H9 (cell line): ENCODE measurements at regions not wholly inside any gene's neighbourhood (a gene's known extent, or its start where the extent isn't known, plus 50 kb on each side); places are given as distances from the start of the nearest gene placed in this dataset.

Experiments used
- DNase-seq: peaks from one replicate; pipeline ENCODE4 v3.0.0-alpha.2; 2017
- H2AFZ ChIP-seq: one replicate; pipeline ENCODE4 v1.6.1; 2013; ENCODE audit warnings: mild to moderate bottlenecking, low read length, control low read depth, moderate library complexity
- H2AK5ac ChIP-seq: 2 replicates; pipeline ENCODE4 v1.6.1; 2013; ENCODE audit warnings: low read length, control low read depth, mixed read lengths; ENCODE audit not compliant: insufficient read length
- H2BK120ac ChIP-seq: one replicate; pipeline ENCODE4 v1.6.1; 2013; ENCODE audit warnings: low read depth, mild to moderate bottlenecking, low read length, control low read depth, inconsistent platforms; ENCODE audit not compliant: poor library complexity, severe bottlenecking
- H2BK12ac ChIP-seq: 2 replicates; pipeline ENCODE4 v1.6.1; 2013; ENCODE audit warnings: low read length, control low read depth, mixed read lengths, low read depth; ENCODE audit not compliant: insufficient read length
- H2BK15ac ChIP-seq: 2 replicates; pipeline ENCODE4 v1.6.1; 2013; ENCODE audit warnings: low read depth, low read length, control low read depth
- H2BK20ac ChIP-seq: one replicate; pipeline ENCODE4 v1.6.1; 2013; ENCODE audit warnings: low read depth, mild to moderate bottlenecking, low read length, control low read depth, inconsistent platforms; ENCODE audit not compliant: poor library complexity, severe bottlenecking
- H2BK5ac ChIP-seq: 2 replicates; pipeline ENCODE4 v1.6.1; 2013; ENCODE audit warnings: low read length, control low read depth, mixed read lengths; ENCODE audit not compliant: insufficient read length
- H3K14ac ChIP-seq: 2 replicates; pipeline ENCODE4 v1.6.1; 2013; ENCODE audit warnings: low read length, control low read depth; ENCODE audit not compliant: insufficient read depth
- H3K18ac ChIP-seq: 2 replicates; pipeline ENCODE4 v1.6.1; 2013; ENCODE audit warnings: low read depth, mild to moderate bottlenecking, mixed read lengths, low read length, control low read depth; ENCODE audit not compliant: insufficient read length
- H3K23ac ChIP-seq: 2 replicates; pipeline ENCODE4 v1.6.1; 2013; ENCODE audit warnings: low read length, control low read depth, mixed read lengths, low read depth; ENCODE audit not compliant: insufficient read length
- H3K23me2 ChIP-seq: 2 replicates; pipeline ENCODE4 v1.6.1; 2013; ENCODE audit warnings: low read depth, mild to moderate bottlenecking, mixed read lengths, low read length, control low read depth; ENCODE audit not compliant: insufficient read length, poor library complexity, severe bottlenecking
- H3K27ac ChIP-seq: 2 replicates; pipeline ENCODE4 v1.5.1; 2013; ENCODE audit warnings: low read length, control low read depth, mixed read lengths, low read depth; ENCODE audit not compliant: insufficient read length
- H3K27me3 ChIP-seq: 2 replicates; pipeline ENCODE4 v1.6.1; 2013; ENCODE audit warnings: low read length, control low read depth, inconsistent platforms; ENCODE audit not compliant: insufficient read depth
- H3K4ac ChIP-seq: 2 replicates; pipeline ENCODE4 v1.6.1; 2013; ENCODE audit warnings: low read depth, mild to moderate bottlenecking, control low read depth, inconsistent platforms, low read length, moderate library complexity
- H3K4me1 ChIP-seq: 2 replicates; pipeline ENCODE4 v1.6.1; 2013; ENCODE audit warnings: low read length, control low read depth, inconsistent platforms; ENCODE audit not compliant: insufficient read depth
- H3K4me2 ChIP-seq: 2 replicates; pipeline ENCODE4 v1.6.1; 2013; ENCODE audit warnings: low read length, control low read depth, mixed read lengths; ENCODE audit not compliant: insufficient read length, insufficient read depth
- H3K56ac ChIP-seq: 2 replicates; pipeline ENCODE4 v1.6.1; 2013; ENCODE audit warnings: low read depth, mild to moderate bottlenecking, mixed read lengths, low read length, control low read depth; ENCODE audit not compliant: insufficient read length
- H3K79me1 ChIP-seq: 2 replicates; pipeline ENCODE4 v1.6.1; 2013; ENCODE audit warnings: low read depth, mild to moderate bottlenecking, moderate library complexity, low read length, control low read depth, inconsistent platforms; ENCODE audit not compliant: insufficient read depth, poor library complexity, severe bottlenecking
- H3K79me2 ChIP-seq: 2 replicates; pipeline ENCODE4 v1.6.1; 2013; ENCODE audit warnings: low read length, control low read depth, inconsistent platforms; ENCODE audit not compliant: insufficient read depth
- H3K9ac ChIP-seq: 2 replicates; pipeline ENCODE4 v1.6.1; 2013; ENCODE audit warnings: low read length, control low read depth, mixed read lengths; ENCODE audit not compliant: insufficient read length; ENCODE audit errors: extremely low read depth
- H3K9me3 ChIP-seq: one replicate; pipeline ENCODE4 v1.6.1; 2013; ENCODE audit warnings: low read depth, low read length, inconsistent platforms; ENCODE audit not compliant: control insufficient read depth
- H3T11ph ChIP-seq: one replicate; pipeline ENCODE4 v1.6.1; 2013; ENCODE audit warnings: mild to moderate bottlenecking, low read length, control low read depth, inconsistent platforms
- H4K20me1 ChIP-seq: one replicate; pipeline ENCODE4 v1.6.1; 2013; ENCODE audit not compliant: control insufficient read depth, insufficient read length, insufficient read depth
- H4K5ac ChIP-seq: 2 replicates; pipeline ENCODE4 v1.6.1; 2013; ENCODE audit warnings: low read depth, mild to moderate bottlenecking, mixed read lengths, low read length, control low read depth; ENCODE audit not compliant: insufficient read length
- H4K8ac ChIP-seq: replicated peaks from 2 replicates; pipeline ENCODE4 v1.6.1; 2013; ENCODE audit warnings: low read length, control low read depth, mixed read lengths, low read depth; ENCODE audit not compliant: insufficient read length
- H4K91ac ChIP-seq: 2 replicates; pipeline ENCODE4 v1.6.1; 2013; ENCODE audit warnings: low read depth, mild to moderate bottlenecking, moderate library complexity, mixed read lengths, low read length, control low read depth; ENCODE audit not compliant: insufficient read length
- H3K27ac Mint-ChIP-seq, 3 experiments: 2 replicates in 2 of 3; 3 replicates in 1 of 3; pipeline ENCODE4 v1.8.0; 2020 to 2021; ENCODE audit warnings: mixed read lengths in 3 of 3, mild to moderate bottlenecking in 1 of 3, moderate library complexity in 1 of 3
- H3K27me3 Mint-ChIP-seq: 2 replicates; pipeline ENCODE4 v1.8.0; 2021; ENCODE audit warnings: low read depth, mild to moderate bottlenecking, moderate library complexity, mixed read lengths
- H3K36me3 Mint-ChIP-seq, 3 experiments: 2 replicates in 2 of 3; 3 replicates in 1 of 3; pipeline ENCODE4 v1.8.0; 2020 to 2021; ENCODE audit warnings: low read depth in 3 of 3, mixed read lengths in 3 of 3; ENCODE audit not compliant: insufficient read depth in 1 of 3
- H3K4me1 Mint-ChIP-seq, 2 experiments: 2 replicates each; pipeline ENCODE4 v1.8.0; 2020; ENCODE audit warnings: mixed read lengths in 2 of 2
- H3K4me3 Mint-ChIP-seq, 2 experiments: 2 replicates in 1 of 2; 3 replicates in 1 of 2; pipeline ENCODE4 v1.8.0; 2020 to 2021; ENCODE audit warnings: mild to moderate bottlenecking in 2 of 2, mixed read lengths in 2 of 2, moderate library complexity in 1 of 2
- H3K9me3 Mint-ChIP-seq, 2 experiments: 2 replicates in 1 of 2; 3 replicates in 1 of 2; pipeline ENCODE4 v1.8.0; 2020; ENCODE audit warnings: mild to moderate bottlenecking in 2 of 2, mixed read lengths in 2 of 2, moderate library complexity in 1 of 2
- CTCF ChIP-seq: fragments of 200-600 bp; sonication (generic); conservative IDR thresholded peaks from 3 replicates; pipeline ENCODE4 v1.8.0; 2021; ENCODE audit warnings: antibody characterized with exemption, mild to moderate bottlenecking
- WGBS: extraction: QIAGEN DNeasy Blood & Tissue Kit; methylation state at CpG from one replicate; pipeline ENCODE4 v1.1.7; 2013; ENCODE audit warnings: missing lambda C conversion rate, low lambda C conversion rate, mixed read lengths; ENCODE audit not compliant: insufficient read length; ENCODE audit errors: extremely low coverage; 5-methylcytosine and 5-hydroxymethylcytosine counted together

- Mint-ChIP-seq H3K4me1 (no peaks in the 10 kb centered on the region; a peak in 2 of 4 replicates), H3K27ac (no peak overlapping the region)
- no peak overlapping the region for H3K4me2 ChIP-seq
Observed at GRCh38 chr5:109571785-109572184, 117.9 kb upstream of the MAN2A1 start.

More at GRCh38 chr5:109571785-109572184, 117.9 kb upstream of the MAN2A1 start:
- no peak overlapping the region for H3K4me3 Mint-ChIP-seq
- no peak overlapping the region for H3T11ph ChIP-seq
- no peaks in the 10 kb centered on the region for H4K20me1 ChIP-seq
- H4K8ac ChIP-seq: no peak overlapping the region
- no peak overlapping the region for H3K14ac ChIP-seq
- no peak overlapping the region for H2AFZ ChIP-seq
- no peaks in the 10 kb centered on the region; the same call in 1 of the 2 replicates for H3K4me1 ChIP-seq
- DNase-seq: no peak
- WGBS: no CpG with 5 or more reads among the region's 1 CpG
- H3K23me2 ChIP-seq: no peaks in the 10 kb centered on the region
- H2BK15ac ChIP-seq: no peak overlapping the region
- no peaks in the 10 kb centered on the region for H3K79me2 ChIP-seq
- H3K9me3 ChIP-seq: no peaks in the 10 kb centered on the region
- H3K18ac ChIP-seq: no peak overlapping the region
- no peak overlapping the region for H3K9ac ChIP-seq
- no peak overlapping the region for H3K4ac ChIP-seq
- H3K9me3 Mint-ChIP-seq: peaks cover 0 to 3% of the 10 kb centered on the region in 2 experiments; a peak in 2 of 5 replicates
- H3K27me3 ChIP-seq: no peaks in the 10 kb centered on the region
- no peak overlapping the region for H4K91ac ChIP-seq
- no peak overlapping the region for H2BK5ac ChIP-seq
- no peak overlapping the region for H3K23ac ChIP-seq
- no peak overlapping the region for H3K56ac ChIP-seq
- no peak overlapping the region for H2BK120ac ChIP-seq
- H4K5ac ChIP-seq: no peak overlapping the region
- no peaks in the 10 kb centered on the region; a peak in 2 of 7 replicates for H3K36me3 Mint-ChIP-seq
- no peak overlapping the region for H2AK5ac ChIP-seq
- H3K27me3 Mint-ChIP-seq: no peaks in the 10 kb centered on the region
- H3K27ac ChIP-seq: no peak overlapping the region
- no peaks in the 10 kb centered on the region for H3K79me1 ChIP-seq
- no peak overlapping the region for H2BK20ac ChIP-seq
- no peak overlapping the region for H2BK12ac ChIP-seq
- TF ChIP-seq CTCF: no peak
